ENCODE measurements at regions not wholly inside any gene's neighbourhood (a gene's known extent, or its start where the extent isn't known, plus 50 kb on each side); places are given as distances from the start of the nearest gene placed in this dataset.

GRCh38 chr5:92801911-92802310, 779.1 kb downstream of the NR2F1-AS1 start:
- Histone ChIP-seq H3K4me2 (ENCODE audit: low read length) (no peak overlapping the region), H2AFZ (ENCODE audit: low read depth, low read length) (no peak overlapping the region)

GRCh38 chr5:92800365-92800764, 780.7 kb downstream of the NR2F1-AS1 start:
- Histone ChIP-seq H2AFZ (ENCODE audit: low read depth, low read length) (no peak overlapping the region), H3K27me3 (ENCODE audit: insufficient read depth, low read depth, low read length) (no peaks in the 10 kb centered on the region), H3K4me2 (ENCODE audit: low read length) (no peak overlapping the region), H3K27ac (ENCODE audit: low read length) (no peak overlapping the region), H3K9me2 (ENCODE audit: insufficient read depth, low read length) (no peaks in the 10 kb centered on the region), H3K36me3 (ENCODE audit: insufficient read depth, low read length) (no peaks in the 10 kb centered on the region), H3K4me3 (ENCODE audit: low read length) (no peak overlapping the region), H3K9ac (ENCODE audit: low read length) (no peak overlapping the region), H3F3A (ENCODE audit: insufficient read depth, low read length, poor library complexity, severe bottlenecking) (no peaks in the 10 kb centered on the region), H4K20me1 (ENCODE audit: insufficient read depth) (no peaks in the 10 kb centered on the region), H3K79me2 (replicated peaks; ENCODE audit: insufficient read depth, low read length) (no peaks in the 10 kb centered on the region), H3K9me3 (ENCODE audit: low read length) (peaks cover 5% of the 10 kb centered on the region)
- TF ChIP-seq POLR2AphosphoS5 (IDR thresholded peaks at IDR 0.05) (no peak), EP300 (conservative IDR thresholded peaks at IDR 0.05; ENCODE audit: poor library complexity, severe bottlenecking) (no peak), TAF1 (IDR thresholded peaks at IDR 0.05; ENCODE audit: low read depth) (no peak), REST (IDR thresholded peaks at IDR 0.05; ENCODE audit: borderline replicate concordance) (no peak), SMC3 (conservative IDR thresholded peaks at IDR 0.05; ENCODE audit: poor library complexity) (no peak), EZH2 (IDR thresholded peaks at IDR 0.05; ENCODE audit: borderline replicate concordance, insufficient read depth, low read length, poor library complexity, severe bottlenecking) (no peak), MXI1 (conservative IDR thresholded peaks at IDR 0.05; ENCODE audit: poor library complexity, severe bottlenecking) (no peak)

More at GRCh38 chr5:92801911-92802310, 779.1 kb downstream of the NR2F1-AS1 start:
- no peaks in the 10 kb centered on the region for H3K79me2 ChIP-seq (replicated peaks; ENCODE audit: insufficient read depth, low read length)
- no peaks in the 10 kb centered on the region for H3K36me3 ChIP-seq (ENCODE audit: insufficient read depth, low read length)
- H4K20me1 ChIP-seq (ENCODE audit: insufficient read depth) = no peaks in the 10 kb centered on the region
- TF ChIP-seq RAD21 (conservative IDR thresholded peaks at IDR 0.05) (no peak), MXI1 (conservative IDR thresholded peaks at IDR 0.05; ENCODE audit: poor library complexity, severe bottlenecking) (no peak), EZH2 (IDR thresholded peaks at IDR 0.05; ENCODE audit: borderline replicate concordance, insufficient read depth, low read length, poor library complexity, severe bottlenecking) (no peak), CTCF (IDR thresholded peaks at IDR 0.05; ENCODE audit: poor library complexity, severe bottlenecking) (no peak), TAF1 (IDR thresholded peaks at IDR 0.05; ENCODE audit: low read depth) (no peak), REST (IDR thresholded peaks at IDR 0.05; ENCODE audit: borderline replicate concordance) (no peak), EP300 (conservative IDR thresholded peaks at IDR 0.05; ENCODE audit: poor library complexity, severe bottlenecking) (no peak), POLR2AphosphoS5 (IDR thresholded peaks at IDR 0.05) (no peak), SMC3 (conservative IDR thresholded peaks at IDR 0.05; ENCODE audit: poor library complexity) (no peak)
- no peak overlapping the region for H3K27ac ChIP-seq (ENCODE audit: low read length)
- no peaks in the 10 kb centered on the region for H3K9me3 ChIP-seq (ENCODE audit: low read length)
- H3K27me3 ChIP-seq (ENCODE audit: insufficient read depth, low read depth, low read length) = no peaks in the 10 kb centered on the region
- no peak overlapping the region for H3K4me3 ChIP-seq (ENCODE audit: low read length)
- H3F3A ChIP-seq (ENCODE audit: insufficient read depth, low read length, poor library complexity, severe bottlenecking) = no peaks in the 10 kb centered on the region
- no peaks in the 10 kb centered on the region for H3K9me2 ChIP-seq (ENCODE audit: insufficient read depth, low read length)
- H3K9ac ChIP-seq (ENCODE audit: low read length) = no peak overlapping the region
